Keratinocyte (primary cell): ENCODE measurements at regions not wholly inside any gene's neighbourhood (a gene's known extent, or its start where the extent isn't known, plus 50 kb on each side); places are given as distances from the start of the nearest gene placed in this dataset.
A peak's percentile ranks its signal among the peaks of the same experiment; 100 is the strongest.

ENCODE experiments used
- DNase-seq: peaks from one replicate; pipeline ENCODE4 v3.0.0-alpha.2; 2011; ENCODE audit warnings: low read depth, missing footprints, low spot score
- FAIRE-seq: peaks from 2 replicates; lab custom pipeline; 2011; peaks lifted over from hg19 to GRCh38; lab: Jason Lieb, UNC
- H2AFZ ChIP-seq: 2 replicates; pipeline ENCODE4 v1.6.0; 2012; ENCODE audit warnings: low read length, control low read depth, inconsistent platforms; ENCODE audit not compliant: control insufficient read depth
- H3K27ac ChIP-seq: 2 replicates; pipeline ENCODE4 v1.5.1; 2011; ENCODE audit warnings: low read length; ENCODE audit not compliant: control insufficient read depth, insufficient read depth
- H3K27me3 ChIP-seq: 3 replicates; pipeline ENCODE4 v1.6.0; 2011; ENCODE audit warnings: low read length; ENCODE audit not compliant: control insufficient read depth, insufficient read depth; ENCODE audit errors: extremely low read depth
- H3K36me3 ChIP-seq, 2 experiments: 2 replicates in 1 of 2; 3 replicates in 1 of 2; pipeline ENCODE4 v1.5.1; 2011; ENCODE audit warnings: low read length in 2 of 2, mild to moderate bottlenecking in 1 of 2; ENCODE audit not compliant: control insufficient read depth in 2 of 2, insufficient read depth in 2 of 2; ENCODE audit errors: extremely low read depth in 1 of 2
- H3K4me1 ChIP-seq: 3 replicates; pipeline ENCODE4 v1.5.1; 2011; ENCODE audit warnings: low read length; ENCODE audit not compliant: control insufficient read depth, insufficient read depth; ENCODE audit errors: extremely low read depth
- H3K4me2 ChIP-seq: 3 replicates; pipeline ENCODE4 v1.6.0; 2011; ENCODE audit warnings: low read depth, low read length; ENCODE audit not compliant: control insufficient read depth, insufficient read depth; ENCODE audit errors: extremely low read depth
- H3K4me3 ChIP-seq, 3 experiments: fragments of 200-600 bp in 1 of 3; sonication (generic) in 1 of 3; 2 replicates in 2 of 3; 3 replicates in 1 of 3; pipeline ENCODE4 v1.5.1; 2011 to 2016; ENCODE audit warnings: low read length in 3 of 3, mild to moderate bottlenecking in 3 of 3, control low read depth in 2 of 3, inconsistent platforms in 1 of 3, low read depth in 1 of 3, mixed read lengths in 1 of 3, mixed run types in 1 of 3, moderate library complexity in 1 of 3; ENCODE audit not compliant: control insufficient read depth in 2 of 3, insufficient read depth in 2 of 3; ENCODE audit errors: extremely low read depth in 1 of 3
- H3K79me2 ChIP-seq: 2 replicates; pipeline ENCODE4 v1.6.0; 2012; ENCODE audit warnings: low read length; ENCODE audit not compliant: control insufficient read depth, insufficient read depth
- H3K9ac ChIP-seq: 3 replicates; pipeline ENCODE4 v1.6.0; 2011; ENCODE audit warnings: low read length; ENCODE audit not compliant: control insufficient read depth, insufficient read depth; ENCODE audit errors: extremely low read depth
- H3K9me1 ChIP-seq: 3 replicates; pipeline ENCODE4 v1.6.0; 2011; ENCODE audit warnings: low read length; ENCODE audit not compliant: control insufficient read depth, insufficient read depth; ENCODE audit errors: extremely low read depth
- H3K9me3 ChIP-seq: 2 replicates; pipeline ENCODE4 v1.5.1; 2012; ENCODE audit warnings: low read depth, low read length; ENCODE audit not compliant: control insufficient read depth
- H4K20me1 ChIP-seq: 3 replicates; pipeline ENCODE4 v1.6.0; 2011; ENCODE audit warnings: low read length; ENCODE audit not compliant: control insufficient read depth, insufficient read depth; ENCODE audit errors: extremely low read depth
- CTCF ChIP-seq, 3 experiments: IDR thresholded peaks in 1 of 3; conservative IDR thresholded peaks in 1 of 3; optimal IDR thresholded peaks in 1 of 3; 2 replicates in 2 of 3; 3 replicates in 1 of 3; pipeline versions ENCODE3 to v1.5.1; 2011; ENCODE audit warnings: low read length in 3 of 3, mild to moderate bottlenecking in 3 of 3, moderate library complexity in 2 of 3, control low read depth in 1 of 3, inconsistent platforms in 1 of 3; ENCODE audit not compliant: insufficient read depth in 2 of 3; ENCODE audit errors: extremely low read depth in 1 of 3
- EZH2 ChIP-seq: IDR thresholded peaks from one replicate; pipeline ENCODE4 v1.6.1; 2012; ENCODE audit warnings: inconsistent platforms, mild to moderate bottlenecking, low read length, moderate library complexity
- dilution Hi-C: fragments of 300-500 bp; cut with MboI; formaldehyde crosslinking; loops from one replicate; pipeline ENCODE4 v1.7.0; 2020; ENCODE audit warnings: low sequenced_read_pairs; ENCODE audit not compliant: extremely low pct_ligation_motif_present

- dilution Hi-C loops, result no loop called here
- no peak overlapping the region for H2AFZ ChIP-seq
- no peak for FAIRE-seq
Measured at GRCh38 chr18:11388755-11389680, 220.4 kb upstream of the SLC35G4 start.

GRCh38 chr18:11387880-11388279, 221.5 kb upstream of the SLC35G4 start:
- H3K9me3 ChIP-seq, result no peaks in the 10 kb centered on the region
- H2AFZ ChIP-seq, result no peak overlapping the region
- no peak overlapping the region for H3K4me3 ChIP-seq
- H3K9me1 ChIP-seq, result no peaks in the 10 kb centered on the region
- H3K4me2 ChIP-seq, result no peak overlapping the region
- H3K79me2 ChIP-seq, result no peaks in the 10 kb centered on the region
- no peak for DNase-seq
- no peak overlapping the region for H3K9ac ChIP-seq
- no peaks in the 10 kb centered on the region for H3K36me3 ChIP-seq
- dilution Hi-C loops, result no loop called here
- H3K27ac ChIP-seq, result no peak overlapping the region
- H3K27me3 ChIP-seq, result no peaks in the 10 kb centered on the region
- H4K20me1 ChIP-seq, result no peaks in the 10 kb centered on the region
- TF ChIP-seq EZH2 (no peak), CTCF (optimal IDR thresholded peaks at IDR 0.05 in 1 of 3, IDR thresholded peaks at IDR 0.05 in 1 of 3, conservative IDR thresholded peaks at IDR 0.05 in 1 of 3; ENCODE audit: extremely low read depth in 1 of 3, insufficient read depth in 2 of 3, low read length in 3 of 3) (peak in 2 of 3 experiments; percentile 34 to 40)
- no peaks in the 10 kb centered on the region for H3K4me1 ChIP-seq
- no peak for FAIRE-seq

More at GRCh38 chr18:11388755-11389680, 220.4 kb upstream of the SLC35G4 start:
- Histone ChIP-seq H4K20me1 (no peaks in the 10 kb centered on the region), H3K4me1 (no peaks in the 10 kb centered on the region), H3K27me3 (no peaks in the 10 kb centered on the region), H3K9me1 (no peaks in the 10 kb centered on the region), H3K9me3 (no peaks in the 10 kb centered on the region), H3K4me2 (no peak overlapping the region), H3K79me2 (no peaks in the 10 kb centered on the region), H3K27ac (no peak overlapping the region), H3K4me3 (no peak overlapping the region), H3K9ac (no peak overlapping the region), H3K36me3 (no peaks in the 10 kb centered on the region)
- DNase-seq, result no peak
- TF ChIP-seq EZH2, result no peak
- no peak for TF ChIP-seq CTCF (optimal IDR thresholded peaks at IDR 0.05 in 1 of 3, IDR thresholded peaks at IDR 0.05 in 1 of 3, conservative IDR thresholded peaks at IDR 0.05 in 1 of 3; ENCODE audit: extremely low read depth in 1 of 3, insufficient read depth in 2 of 3, low read length in 3 of 3)
